Sigmoid colon (tissue), 6 donors: ENCODE measurements at regions not wholly inside any gene's neighbourhood (a gene's known extent, or its start where the extent isn't known, plus 50 kb on each side); places are given as distances from the start of the nearest gene placed in this dataset.
"Not testable (repeated sequence)": the region's sequence is repeated elsewhere in the genome, so short reads cannot be mapped to it uniquely, and the experiment has no call there.

Experiments used
- DNase-seq: peaks from one replicate; pipeline ENCODE4 v3.0.0-alpha.2; 2019
- H3K27ac ChIP-seq, 4 donors: fragments of 200-600 bp; sonication (generic); one replicate each; pipeline ENCODE4 v1.5.1; 2016 to 2019; ENCODE audit warnings: mild to moderate bottlenecking in 1 of 4
- H3K27me3 ChIP-seq, 3 donors: fragments of 200-600 bp; sonication (generic); one replicate each; pipeline ENCODE4 v1.5.1; 2019; ENCODE audit warnings: mild to moderate bottlenecking in 1 of 3
- H3K36me3 ChIP-seq, 4 donors: fragments of 200-600 bp; sonication (generic); one replicate each; pipeline ENCODE4 v1.5.1; 2016 to 2019
- H3K4me1 ChIP-seq, 4 donors: fragments of 200-600 bp; sonication (generic); one replicate each; pipeline ENCODE4 v1.5.1; 2017 to 2019
- H3K4me3 ChIP-seq, 4 donors: fragments of 200-600 bp; sonication (generic); one replicate each; pipeline ENCODE4 v1.5.1; 2017 to 2019; ENCODE audit warnings: mild to moderate bottlenecking in 2 of 4, moderate library complexity in 1 of 4
- H3K9me3 ChIP-seq, 4 donors: fragments of 200-600 bp in 3 of 4; sonication (generic) in 3 of 4; one replicate each; pipeline versions ENCODE4 v1.5.1 to v1.6.1; 2013 to 2019
- CTCF ChIP-seq, 4 experiments: fragments of 450-650 bp in 3 of 4; fragments of 200-600 bp in 1 of 4; IDR thresholded peaks; one replicate each; pipeline ENCODE4 v1.5.1; 2016 to 2019; ENCODE audit warnings: antibody characterized with exemption in 4 of 4, mild to moderate bottlenecking in 3 of 4, moderate library complexity in 2 of 4
- EP300 ChIP-seq, 4 donors: sonication (generic); formaldehyde crosslinking; IDR thresholded peaks; one replicate each; pipeline ENCODE4 v1.6.1; 2017; ENCODE audit warnings: antibody characterized with exemption in 4 of 4
- POLR2A ChIP-seq, 2 donors: fragments of 450-650 bp; IDR thresholded peaks; one replicate each; pipeline ENCODE4 v1.6.1; 2016; ENCODE audit warnings: antibody characterized with exemption in 2 of 2, mild to moderate bottlenecking in 2 of 2, moderate library complexity in 2 of 2
- POLR2AphosphoS5 ChIP-seq, 4 donors: sonication (generic); formaldehyde crosslinking; IDR thresholded peaks; one replicate each; pipeline ENCODE4 v1.6.1; 2017; ENCODE audit warnings: antibody characterized with exemption in 4 of 4
- WGBS, 2 donors: extraction: QIAGEN DNeasy Blood & Tissue Kit; methylation state at CpG; one replicate each; pipeline ENCODE4 v1.1.7; 2013; 5-methylcytosine and 5-hydroxymethylcytosine counted together
- intact Hi-C: fragments of 100-400 bp; cut with DNase I; formaldehyde crosslinking; loops from one replicate; pipeline ENCODE4 v1.15.1; 2023
- donor health status: healthy with polysubstance abuse.
- donor health status: healthy.

- Histone ChIP-seq H3K4me1 (no peaks in the 10 kb centered on the region), H3K4me3 (no peak overlapping the region), H3K27me3 (peaks cover 0 to 4% (median 0%) of the 10 kb centered on the region in 3 donors), H3K9me3 (peaks cover 0 to 8% (median 4%) of the 10 kb centered on the region in 4 donors), H3K36me3 (no peaks in the 10 kb centered on the region), H3K27ac (no peak overlapping the region)
- 82% methylated on average over 7 of the region's 7 CpGs for WGBS, 2 donors
- intact Hi-C loops, result no loop called here
- TF ChIP-seq EP300 (IDR thresholded peaks at IDR 0.05), result no peak
- no peak for TF ChIP-seq POLR2AphosphoS5 (IDR thresholded peaks at IDR 0.05)
- no peak for DNase-seq
These were observed 180.9 kb upstream of the C14orf180 start for GRCh38 chr14:104398656-104399055.

- Histone ChIP-seq H3K27ac (no peak overlapping the region), H3K4me1 (no peaks in the 10 kb centered on the region), H3K27me3 (peaks cover 0 to 2% (median 0%) of the 10 kb centered on the region in 3 donors), H3K9me3 (peaks cover 0 to 8% (median 4%) of the 10 kb centered on the region in 4 donors), H3K4me3 (no peak overlapping the region), H3K36me3 (no peaks in the 10 kb centered on the region)
- WGBS, 2 donors, result 53 to 62% methylated on average over 10 of the region's 10 CpGs
- no peak for DNase-seq
- TF ChIP-seq CTCF (IDR thresholded peaks at IDR 0.05), result no peak
- TF ChIP-seq POLR2A (IDR thresholded peaks at IDR 0.05), result no peak
- no peak for TF ChIP-seq POLR2AphosphoS5 (IDR thresholded peaks at IDR 0.05)
- no peak for TF ChIP-seq EP300 (IDR thresholded peaks at IDR 0.05)
- intact Hi-C loops, result no loop called here
These were observed 180.0 kb upstream of the C14orf180 start for GRCh38 chr14:104399432-104400155.

GRCh38 chr14:104400355-104400754 lies 179.2 kb upstream of the C14orf180 start:
- TF ChIP-seq CTCF (IDR thresholded peaks at IDR 0.05) (no peak), EP300 (IDR thresholded peaks at IDR 0.05) (no peak), POLR2A (IDR thresholded peaks at IDR 0.05) (no peak), POLR2AphosphoS5 (IDR thresholded peaks at IDR 0.05) (no peak)
- intact Hi-C loops, result no loop called here
- no peaks in the 10 kb centered on the region for H3K27me3 ChIP-seq
- H3K4me3 ChIP-seq, result no peak overlapping the region
- 80 to 84% methylated on average over 4 of the region's 4 CpGs for WGBS, 2 donors
- H3K36me3 ChIP-seq, result no peaks in the 10 kb centered on the region
- H3K4me1 ChIP-seq, result no peaks in the 10 kb centered on the region
- peaks cover 0 to 8% (median 4%) of the 10 kb centered on the region in 4 donors for H3K9me3 ChIP-seq
- DNase-seq, result no peak
- H3K27ac ChIP-seq, result no peak overlapping the region

- WGBS, 2 donors, result 94 to 96% methylated on average over 4 of the region's 4 CpGs
- no peak overlapping the region for H3K27ac ChIP-seq
- H3K36me3 ChIP-seq, result no peaks in the 10 kb centered on the region
- no peaks in the 10 kb centered on the region for H3K4me1 ChIP-seq
- no peak for DNase-seq
- intact Hi-C loops, result no loop called here
- no peaks in the 10 kb centered on the region for H3K27me3 ChIP-seq
- TF ChIP-seq CTCF (IDR thresholded peaks at IDR 0.05), result no peak
- TF ChIP-seq POLR2A (IDR thresholded peaks at IDR 0.05), result no peak
- TF ChIP-seq POLR2AphosphoS5 (IDR thresholded peaks at IDR 0.05), result no peak
- no peak for TF ChIP-seq EP300 (IDR thresholded peaks at IDR 0.05)
- H3K4me3 ChIP-seq, result no peak overlapping the region
- H3K9me3 ChIP-seq, result peaks cover 0 to 8% (median 4%) of the 10 kb centered on the region in 4 donors
These were observed 177.8 kb upstream of the C14orf180 start for GRCh38 chr14:104401785-104402184.

GRCh38 chr14:104402303-104402702 lies 177.3 kb upstream of the C14orf180 start:
- intact Hi-C loops, H3K27me3 ChIP-seq, H3K9me3 ChIP-seq, DNase-seq, H3K4me3 ChIP-seq, H3K36me3 ChIP-seq, H3K4me1 ChIP-seq, H3K27ac ChIP-seq: not testable (repeated sequence)
- 94 to 95% methylated on average over 4 of the region's 4 CpGs for WGBS, 2 donors
